Upper lobe of left lung (tissue), 4 donors: ENCODE measurements at regions not wholly inside any gene's neighbourhood (a gene's known extent, or its start where the extent isn't known, plus 50 kb on each side); places are given as distances from the start of the nearest gene placed in this dataset.

Experiments
- EP300 ChIP-seq, 4 donors: sonication (generic); formaldehyde crosslinking; IDR thresholded peaks; one replicate each; pipeline ENCODE4 v1.5.1; 2017; ENCODE audit warnings: antibody characterized with exemption in 4 of 4, control low read depth in 2 of 4
- POLR2A ChIP-seq, 4 donors: fragments of 450-650 bp; IDR thresholded peaks; one replicate each; pipeline ENCODE4 v1.5.1; 2016 to 2017; ENCODE audit warnings: antibody characterized with exemption in 4 of 4, mild to moderate bottlenecking in 2 of 4
- POLR2AphosphoS5 ChIP-seq, 2 donors: sonication (generic); formaldehyde crosslinking; IDR thresholded peaks; one replicate each; pipeline ENCODE4 v1.5.1; 2017; ENCODE audit warnings: antibody characterized with exemption in 2 of 2
- TF ChIP-seq, protein P1 (sequence below), 6 experiments: fragments of 450-650 bp in 4 of 6; fragments of 200-600 bp in 2 of 6; sonication (generic) in 2 of 6; IDR thresholded peaks; one replicate each; pipeline ENCODE4 v1.5.1; 2016 to 2019; ENCODE audit warnings: antibody characterized with exemption in 6 of 6

DNA sequence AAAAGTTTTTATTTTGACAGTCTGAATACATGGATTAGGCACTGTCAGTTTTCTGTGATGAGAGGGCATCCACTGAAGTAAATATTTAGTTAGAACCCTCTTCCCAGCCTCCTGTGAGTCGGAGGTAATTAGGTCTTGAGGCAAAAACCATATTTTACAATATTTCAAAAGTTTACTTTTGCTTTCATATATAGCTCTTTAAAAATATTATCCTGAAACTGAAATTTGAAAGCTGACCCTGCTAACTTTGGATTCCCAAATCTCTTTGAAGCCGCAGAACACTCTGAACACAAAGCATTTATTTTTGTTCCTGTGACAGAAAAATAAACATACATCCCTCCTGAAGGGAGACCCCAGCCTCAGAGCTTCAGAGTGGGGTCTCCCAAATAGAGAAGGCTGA, 317.4 kb downstream of the KIF20B start:
- TF ChIP-seq POLR2A (IDR thresholded peaks at IDR 0.05): no peak
- TF ChIP-seq EP300 (IDR thresholded peaks at IDR 0.05): no peak
- TF ChIP-seq, protein P1, sequence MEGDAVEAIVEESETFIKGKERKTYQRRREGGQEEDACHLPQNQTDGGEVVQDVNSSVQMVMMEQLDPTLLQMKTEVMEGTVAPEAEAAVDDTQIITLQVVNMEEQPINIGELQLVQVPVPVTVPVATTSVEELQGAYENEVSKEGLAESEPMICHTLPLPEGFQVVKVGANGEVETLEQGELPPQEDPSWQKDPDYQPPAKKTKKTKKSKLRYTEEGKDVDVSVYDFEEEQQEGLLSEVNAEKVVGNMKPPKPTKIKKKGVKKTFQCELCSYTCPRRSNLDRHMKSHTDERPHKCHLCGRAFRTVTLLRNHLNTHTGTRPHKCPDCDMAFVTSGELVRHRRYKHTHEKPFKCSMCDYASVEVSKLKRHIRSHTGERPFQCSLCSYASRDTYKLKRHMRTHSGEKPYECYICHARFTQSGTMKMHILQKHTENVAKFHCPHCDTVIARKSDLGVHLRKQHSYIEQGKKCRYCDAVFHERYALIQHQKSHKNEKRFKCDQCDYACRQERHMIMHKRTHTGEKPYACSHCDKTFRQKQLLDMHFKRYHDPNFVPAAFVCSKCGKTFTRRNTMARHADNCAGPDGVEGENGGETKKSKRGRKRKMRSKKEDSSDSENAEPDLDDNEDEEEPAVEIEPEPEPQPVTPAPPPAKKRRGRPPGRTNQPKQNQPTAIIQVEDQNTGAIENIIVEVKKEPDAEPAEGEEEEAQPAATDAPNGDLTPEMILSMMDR (IDR thresholded peaks at IDR 0.05): no peak
- TF ChIP-seq POLR2AphosphoS5 (IDR thresholded peaks at IDR 0.05): no peak
